Dermis microvascular lymphatic vessel endothelial cell (primary cell): ENCODE measurements at regions not wholly inside any gene's neighbourhood (a gene's known extent, or its start where the extent isn't known, plus 50 kb on each side); places are given as distances from the start of the nearest gene placed in this dataset.

Source experiments
- DNase-seq, 2 donors: peaks; one replicate each; pipeline versions ENCODE4 v3.0.0 to v3.0.0-alpha.2; 2010; ENCODE audit warnings: low read depth in 2 of 2

GRCh38 chr10:130459851-130460490 is 323.8 kb downstream of the GLRX3 start:
- DNase-seq, result no peak

- no peak for DNase-seq
Observed at GRCh38 chr10:130461631-130462030, 325.4 kb downstream of the GLRX3 start.

- DNase-seq, result no peak
Observed at GRCh38 chr10:130463104-130463875, 327.1 kb downstream of the GLRX3 start.

- no peak for DNase-seq
Observed at GRCh38 chr10:130463876-130464364, 327.7 kb downstream of the GLRX3 start.

GRCh38 chr10:130464426-130464825 is 328.2 kb downstream of the GLRX3 start:
- no peak for DNase-seq

GRCh38 chr10:130466271-130466997 is 330.2 kb downstream of the GLRX3 start:
- no peak for DNase-seq

- no peak for DNase-seq
Observed at GRCh38 chr10:130470286-130470685, 334.1 kb downstream of the GLRX3 start.

- no peak for DNase-seq
Observed at GRCh38 chr10:130470973-130471372, 334.8 kb downstream of the GLRX3 start.

GRCh38 chr10:130471486-130471885 is 335.3 kb downstream of the GLRX3 start:
- no peak for DNase-seq

GRCh38 chr10:130472236-130472635 is 336.0 kb downstream of the GLRX3 start:
- no peak for DNase-seq

- DNase-seq, result no peak
Observed at GRCh38 chr10:130474591-130474990, 338.4 kb downstream of the GLRX3 start.

- no peak for DNase-seq
Observed at GRCh38 chr10:130477360-130477759, 341.2 kb downstream of the GLRX3 start.

GRCh38 chr10:130479146-130479545 is 343.0 kb downstream of the GLRX3 start:
- DNase-seq, result no peak

- DNase-seq, result no peak
Observed at GRCh38 chr10:130479926-130480325, 343.7 kb downstream of the GLRX3 start.

GRCh38 chr10:130480491-130480890 is 344.3 kb downstream of the GLRX3 start:
- DNase-seq, result no peak

- DNase-seq, result no peak
Observed at GRCh38 chr10:130481076-130481930, 345.1 kb downstream of the GLRX3 start.

GRCh38 chr10:130481936-130482335 is 345.7 kb downstream of the GLRX3 start:
- DNase-seq, result no peak

- no peak for DNase-seq
Observed at GRCh38 chr10:130483691-130484467, 347.7 kb downstream of the GLRX3 start.

- DNase-seq, result no peak
Observed at GRCh38 chr10:130484468-130485180, 348.4 kb downstream of the GLRX3 start.
